HG03571 (cell line): ENCODE measurements at regions not wholly inside any gene's neighbourhood (a gene's known extent, or its start where the extent isn't known, plus 50 kb on each side); places are given as distances from the start of the nearest gene placed in this dataset.
"Not testable (repeated sequence)": the region's sequence is repeated elsewhere in the genome, so short reads cannot be mapped to it uniquely, and the experiment has no call there.

Source experiments
- ATAC-seq: cut with Tn5 transposase; IDR thresholded peaks from one replicate; pipeline ENCODE4 v1.9.1; 2021; ENCODE audit not compliant: unreplicated experiment

GRCh38 chr5:92662741-92663140, 918.3 kb downstream of the NR2F1-AS1 start:
- no peak for ATAC-seq

- no peak for ATAC-seq
These were observed 921.8 kb downstream of the NR2F1-AS1 start for GRCh38 chr5:92659246-92659645.

- ATAC-seq, result not testable (repeated sequence)
These were observed 926.4 kb downstream of the NR2F1-AS1 start for GRCh38 chr5:92654601-92655000.

- no peak for ATAC-seq
These were observed 927.1 kb downstream of the NR2F1-AS1 start for GRCh38 chr5:92653730-92654461.

GRCh38 chr5:92652756-92653155, 928.3 kb downstream of the NR2F1-AS1 start:
- ATAC-seq, result no peak

GRCh38 chr5:92644266-92644886, 936.6 kb downstream of the NR2F1-AS1 start:
- no peak for ATAC-seq

GRCh38 chr5:92641031-92641962, 939.7 kb downstream of the NR2F1-AS1 start:
- no peak for ATAC-seq

- no peak for ATAC-seq
These were observed 940.7 kb downstream of the NR2F1-AS1 start for GRCh38 chr5:92640340-92640739.

GRCh38 chr5:92637960-92638359, 943.1 kb downstream of the NR2F1-AS1 start:
- ATAC-seq, result no peak

- ATAC-seq, result no peak
These were observed 943.8 kb downstream of the NR2F1-AS1 start for GRCh38 chr5:92637247-92637646.

- no peak for ATAC-seq
These were observed 946.0 kb downstream of the NR2F1-AS1 start for GRCh38 chr5:92635001-92635461.

- ATAC-seq, result no peak
These were observed 947.0 kb downstream of the NR2F1-AS1 start for GRCh38 chr5:92633875-92634487.

- no peak for ATAC-seq
These were observed 947.8 kb downstream of the NR2F1-AS1 start for GRCh38 chr5:92633176-92633575.

GRCh38 chr5:92631237-92631701, 949.8 kb downstream of the NR2F1-AS1 start:
- ATAC-seq, result not testable (repeated sequence)

GRCh38 chr5:92629574-92629973, 951.4 kb downstream of the NR2F1-AS1 start:
- ATAC-seq, result no peak

GRCh38 chr5:92629000-92629399, 952.0 kb downstream of the NR2F1-AS1 start:
- no peak for ATAC-seq

GRCh38 chr5:92627186-92627585, 953.8 kb downstream of the NR2F1-AS1 start:
- ATAC-seq, result no peak

GRCh38 chr5:92616085-92616484, 964.9 kb downstream of the NR2F1-AS1 start:
- no peak for ATAC-seq

- ATAC-seq, result no peak
These were observed 967.5 kb downstream of the NR2F1-AS1 start for GRCh38 chr5:92613546-92613945.

GRCh38 chr5:92610435-92610834, 970.6 kb downstream of the NR2F1-AS1 start:
- not testable (repeated sequence) for ATAC-seq

GRCh38 chr5:92605591-92605990, 975.4 kb downstream of the NR2F1-AS1 start:
- no peak for ATAC-seq
